Adipocyte (in vitro differentiated cells): ENCODE measurements at regions not wholly inside any gene's neighbourhood (a gene's known extent, or its start where the extent isn't known, plus 50 kb on each side); places are given as distances from the start of the nearest gene placed in this dataset.

Experiments
- DNase-seq: peaks from one replicate; pipeline ENCODE4 v3.0.0-alpha.2; 2015; ENCODE audit warnings: low read depth
- H3K27me3 ChIP-seq: replicated peaks from 2 replicates; pipeline ENCODE4 v1.7.0; 2013; ENCODE audit warnings: mild to moderate bottlenecking, low read length, moderate library complexity; ENCODE audit not compliant: control insufficient read depth, insufficient read depth
- H3K36me3 ChIP-seq: 2 replicates; pipeline ENCODE4 v1.7.0; 2013; ENCODE audit warnings: low read length, mild to moderate bottlenecking, moderate library complexity; ENCODE audit not compliant: control insufficient read depth, insufficient read depth, severe bottlenecking
- H3K4me1 ChIP-seq: 2 replicates; pipeline ENCODE4 v1.7.0; 2013; ENCODE audit warnings: mild to moderate bottlenecking, low read length, moderate library complexity; ENCODE audit not compliant: control insufficient read depth, insufficient read depth
- H3K4me3 ChIP-seq: 2 replicates; pipeline ENCODE4 v1.7.0; 2013; ENCODE audit warnings: mild to moderate bottlenecking, low read length, moderate library complexity
- H3K9ac ChIP-seq: 2 replicates; pipeline ENCODE4 v1.7.0; 2013; ENCODE audit warnings: mild to moderate bottlenecking, low read length, moderate library complexity
- H3K9me3 ChIP-seq: 2 replicates; pipeline ENCODE4 v1.7.0; 2013; ENCODE audit warnings: mild to moderate bottlenecking, low read length, moderate library complexity; ENCODE audit not compliant: control insufficient read depth

GRCh38 chr1:78227705-78228635 is 182.2 kb downstream of the GIPC2 start:
- H3K9ac ChIP-seq = no peak overlapping the region
- peaks cover 7% of the 10 kb centered on the region for H3K9me3 ChIP-seq
- no peaks in the 10 kb centered on the region for H3K27me3 ChIP-seq
- H3K36me3 ChIP-seq = no peaks in the 10 kb centered on the region
- DNase-seq = no peak
- H3K4me3 ChIP-seq = no peak overlapping the region
- peaks cover 18% of the 10 kb centered on the region for H3K4me1 ChIP-seq

- peaks cover 10% of the 10 kb centered on the region for H3K4me1 ChIP-seq
- H3K9ac ChIP-seq = no peak overlapping the region
- H3K4me3 ChIP-seq = no peak overlapping the region
- H3K9me3 ChIP-seq = peaks cover 7% of the 10 kb centered on the region
- peak; percentile 95 for DNase-seq
- no peaks in the 10 kb centered on the region for H3K36me3 ChIP-seq
- no peaks in the 10 kb centered on the region for H3K27me3 ChIP-seq
Observed at GRCh38 chr1:78229344-78229743, 183.6 kb downstream of the GIPC2 start.

- peaks cover 7% of the 10 kb centered on the region for H3K9me3 ChIP-seq
- H3K36me3 ChIP-seq = no peaks in the 10 kb centered on the region
- no peaks in the 10 kb centered on the region for H3K27me3 ChIP-seq
- no peak for DNase-seq
- no peak overlapping the region for H3K4me3 ChIP-seq
- peaks cover 10% of the 10 kb centered on the region for H3K4me1 ChIP-seq
- no peak overlapping the region for H3K9ac ChIP-seq
Observed at GRCh38 chr1:78231477-78231876, 185.7 kb downstream of the GIPC2 start.

GRCh38 chr1:78231894-78232293 is 186.1 kb downstream of the GIPC2 start:
- DNase-seq = no peak
- Histone ChIP-seq H3K36me3 (no peaks in the 10 kb centered on the region), H3K9ac (no peak overlapping the region), H3K4me1 (peaks cover 14% of the 10 kb centered on the region), H3K4me3 (no peak overlapping the region), H3K9me3 (peaks cover 7% of the 10 kb centered on the region), H3K27me3 (no peaks in the 10 kb centered on the region)

GRCh38 chr1:78232630-78233029 is 186.9 kb downstream of the GIPC2 start:
- DNase-seq = no peak
- Histone ChIP-seq H3K9ac (no peak overlapping the region), H3K27me3 (no peaks in the 10 kb centered on the region), H3K36me3 (no peaks in the 10 kb centered on the region), H3K4me1 (peaks cover 17% of the 10 kb centered on the region), H3K4me3 (no peak overlapping the region), H3K9me3 (peaks cover under 1% of the 10 kb centered on the region)

- no peaks in the 10 kb centered on the region for H3K36me3 ChIP-seq
- no peak overlapping the region for H3K4me3 ChIP-seq
- DNase-seq = no peak
- H3K27me3 ChIP-seq = no peaks in the 10 kb centered on the region
- H3K9ac ChIP-seq = no peak overlapping the region
- H3K4me1 ChIP-seq = peaks cover 11% of the 10 kb centered on the region
- no peaks in the 10 kb centered on the region for H3K9me3 ChIP-seq
Observed at GRCh38 chr1:78234496-78234895, 188.7 kb downstream of the GIPC2 start.

- DNase-seq = peak; percentile 30
- H3K9ac ChIP-seq = no peak overlapping the region
- H3K4me3 ChIP-seq = no peak overlapping the region
- H3K27me3 ChIP-seq = no peaks in the 10 kb centered on the region
- no peaks in the 10 kb centered on the region for H3K36me3 ChIP-seq
- H3K4me1 ChIP-seq = peaks cover 16% of the 10 kb centered on the region
- H3K9me3 ChIP-seq = no peaks in the 10 kb centered on the region
Observed at GRCh38 chr1:78236716-78237115, 190.9 kb downstream of the GIPC2 start.

- H3K4me1 ChIP-seq = peaks cover 16% of the 10 kb centered on the region
- no peak overlapping the region for H3K9ac ChIP-seq
- H3K36me3 ChIP-seq = no peaks in the 10 kb centered on the region
- no peak overlapping the region for H3K4me3 ChIP-seq
- H3K9me3 ChIP-seq = no peaks in the 10 kb centered on the region
- H3K27me3 ChIP-seq = no peaks in the 10 kb centered on the region
- no peak for DNase-seq
Observed at GRCh38 chr1:78237364-78237916, 191.7 kb downstream of the GIPC2 start.

- Histone ChIP-seq H3K36me3 (no peaks in the 10 kb centered on the region), H3K27me3 (no peaks in the 10 kb centered on the region), H3K9ac (no peak overlapping the region), H3K4me1 (peaks cover 16% of the 10 kb centered on the region), H3K4me3 (no peak overlapping the region), H3K9me3 (no peaks in the 10 kb centered on the region)
- peak; percentile 44 for DNase-seq
Observed at GRCh38 chr1:78240191-78240590, 194.4 kb downstream of the GIPC2 start.

GRCh38 chr1:78240755-78241154 is 195.0 kb downstream of the GIPC2 start:
- no peak overlapping the region for H3K4me3 ChIP-seq
- H3K4me1 ChIP-seq = peaks cover 16% of the 10 kb centered on the region
- no peaks in the 10 kb centered on the region for H3K9me3 ChIP-seq
- H3K36me3 ChIP-seq = no peaks in the 10 kb centered on the region
- peak; percentile 49 for DNase-seq
- H3K27me3 ChIP-seq = no peaks in the 10 kb centered on the region
- no peak overlapping the region for H3K9ac ChIP-seq

GRCh38 chr1:78247079-78247478 is 201.3 kb downstream of the GIPC2 start:
- H3K4me3 ChIP-seq = no peak overlapping the region
- H3K27me3 ChIP-seq = peaks cover 4% of the 10 kb centered on the region

More at GRCh38 chr1:78247079-78247478, 201.3 kb downstream of the GIPC2 start:
- no peaks in the 10 kb centered on the region for H3K36me3 ChIP-seq
- H3K9me3 ChIP-seq = peaks cover 7% of the 10 kb centered on the region
- no peaks in the 10 kb centered on the region for H3K4me1 ChIP-seq
- no peak for DNase-seq
- no peak overlapping the region for H3K9ac ChIP-seq
